ENCODE measurements at regions not wholly inside any gene's neighbourhood (a gene's known extent, or its start where the extent isn't known, plus 50 kb on each side); places are given as distances from the start of the nearest gene placed in this dataset.

DNA sequence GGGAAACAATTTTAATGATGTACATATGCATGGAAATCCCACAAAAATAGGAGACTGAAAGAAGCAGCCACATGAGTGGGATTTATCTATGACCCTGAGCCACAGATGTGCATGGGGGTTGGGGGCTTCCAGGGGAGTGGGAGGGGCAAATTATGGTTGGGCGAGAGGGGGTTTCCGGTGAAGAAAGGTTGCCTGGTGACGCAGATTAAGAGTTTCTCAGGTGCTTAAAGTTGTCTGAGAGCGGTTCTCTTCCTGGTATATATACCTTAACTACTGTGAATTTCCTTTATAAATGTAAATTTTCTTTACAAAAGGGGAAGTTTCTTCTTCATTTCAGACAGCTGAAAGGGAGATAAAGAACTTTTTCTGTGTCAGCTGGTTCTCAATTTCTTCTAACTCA, 273.6 kb upstream of the PITRM1 start:
- no peak overlapping the region for H3K27ac Mint-ChIP-seq
- TF ChIP-seq, protein P1, sequence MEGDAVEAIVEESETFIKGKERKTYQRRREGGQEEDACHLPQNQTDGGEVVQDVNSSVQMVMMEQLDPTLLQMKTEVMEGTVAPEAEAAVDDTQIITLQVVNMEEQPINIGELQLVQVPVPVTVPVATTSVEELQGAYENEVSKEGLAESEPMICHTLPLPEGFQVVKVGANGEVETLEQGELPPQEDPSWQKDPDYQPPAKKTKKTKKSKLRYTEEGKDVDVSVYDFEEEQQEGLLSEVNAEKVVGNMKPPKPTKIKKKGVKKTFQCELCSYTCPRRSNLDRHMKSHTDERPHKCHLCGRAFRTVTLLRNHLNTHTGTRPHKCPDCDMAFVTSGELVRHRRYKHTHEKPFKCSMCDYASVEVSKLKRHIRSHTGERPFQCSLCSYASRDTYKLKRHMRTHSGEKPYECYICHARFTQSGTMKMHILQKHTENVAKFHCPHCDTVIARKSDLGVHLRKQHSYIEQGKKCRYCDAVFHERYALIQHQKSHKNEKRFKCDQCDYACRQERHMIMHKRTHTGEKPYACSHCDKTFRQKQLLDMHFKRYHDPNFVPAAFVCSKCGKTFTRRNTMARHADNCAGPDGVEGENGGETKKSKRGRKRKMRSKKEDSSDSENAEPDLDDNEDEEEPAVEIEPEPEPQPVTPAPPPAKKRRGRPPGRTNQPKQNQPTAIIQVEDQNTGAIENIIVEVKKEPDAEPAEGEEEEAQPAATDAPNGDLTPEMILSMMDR (IDR thresholded peaks at IDR 0.05; ENCODE audit: unreplicated experiment): no peak

DNA sequence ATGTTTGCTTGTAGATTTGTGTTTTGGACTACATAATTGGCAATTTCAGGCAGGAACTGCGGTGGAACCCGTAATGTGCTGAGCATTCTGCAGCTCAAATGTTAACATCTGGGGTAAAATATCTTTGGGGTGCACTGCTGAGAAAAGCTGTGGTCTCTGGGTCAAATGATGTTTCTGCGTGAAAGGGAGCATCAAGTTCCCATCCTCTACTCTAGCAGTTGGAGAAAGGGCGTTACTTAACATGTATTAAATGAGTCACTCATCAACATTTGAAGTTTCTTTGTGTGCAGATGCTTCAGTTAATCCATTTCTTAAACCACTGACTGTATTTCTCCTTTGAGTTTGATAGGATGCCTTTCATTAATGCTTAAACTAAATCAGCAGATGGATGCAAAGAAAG, 273.1 kb upstream of the PITRM1 start:
- Mint-ChIP-seq H3K36me3 (no peaks in the 10 kb centered on the region), H3K27ac (no peak overlapping the region), H3K27me3 (ENCODE audit: low read depth) (no peaks in the 10 kb centered on the region), H3K4me3 (no peak overlapping the region), H3K9me3 (peaks cover 9% of the 10 kb centered on the region), H3K4me1 (no peaks in the 10 kb centered on the region)
- DNase-seq (ENCODE audit: low spot score in 2 of 2, unreplicated experiment in 2 of 2): no peak
- TF ChIP-seq, protein P1 (IDR thresholded peaks at IDR 0.05; ENCODE audit: unreplicated experiment): no peak

More for the DNA sequence above, 273.6 kb upstream of the PITRM1 start:
- H3K27me3 Mint-ChIP-seq (ENCODE audit: low read depth): no peaks in the 10 kb centered on the region
- peaks cover 9% of the 10 kb centered on the region for H3K9me3 Mint-ChIP-seq
- no peak overlapping the region for H3K4me3 Mint-ChIP-seq
- H3K4me1 Mint-ChIP-seq: no peaks in the 10 kb centered on the region
- H3K36me3 Mint-ChIP-seq: no peaks in the 10 kb centered on the region
- DNase-seq (ENCODE audit: low spot score in 2 of 2, unreplicated experiment in 2 of 2): no peak

DNA sequence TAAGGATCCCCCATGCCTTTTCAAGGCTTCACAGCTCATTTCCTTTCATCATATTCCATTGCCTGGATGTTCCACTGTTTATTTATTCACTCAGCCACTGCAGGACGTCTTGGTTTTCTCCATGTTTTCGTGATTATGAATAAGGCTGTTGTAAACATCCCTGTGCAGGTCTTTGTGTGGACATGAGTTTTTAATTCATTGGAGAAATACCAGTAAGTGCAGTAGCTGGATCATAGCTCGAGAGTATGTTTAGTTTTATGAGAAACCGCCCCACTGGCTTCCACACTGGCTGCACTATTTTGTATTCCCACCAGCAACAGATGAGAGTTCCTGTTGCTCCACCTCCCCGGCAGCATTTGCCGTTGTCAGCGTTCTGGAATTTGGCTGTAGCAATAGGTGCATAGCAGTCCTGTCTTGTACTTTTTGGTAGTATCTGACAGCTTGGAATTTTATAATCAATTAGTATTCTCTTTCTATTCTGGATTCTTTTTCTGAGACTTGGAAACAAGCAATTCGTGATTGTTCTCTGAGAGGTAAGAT, 269.9 kb upstream of the PITRM1 start:
- peaks cover 23% of the 10 kb centered on the region for H3K9me3 Mint-ChIP-seq
- DNase-seq (ENCODE audit: low spot score in 2 of 2, unreplicated experiment in 2 of 2): no peak
- no peaks in the 10 kb centered on the region for H3K27me3 Mint-ChIP-seq (ENCODE audit: low read depth)
- no peak overlapping the region for H3K27ac Mint-ChIP-seq
- peaks cover 4% of the 10 kb centered on the region for H3K36me3 Mint-ChIP-seq
- TF ChIP-seq, protein P1 (IDR thresholded peaks at IDR 0.05; ENCODE audit: unreplicated experiment): no peak
- H3K4me1 Mint-ChIP-seq: peaks cover 3% of the 10 kb centered on the region
- H3K4me3 Mint-ChIP-seq: no peak overlapping the region

DNA sequence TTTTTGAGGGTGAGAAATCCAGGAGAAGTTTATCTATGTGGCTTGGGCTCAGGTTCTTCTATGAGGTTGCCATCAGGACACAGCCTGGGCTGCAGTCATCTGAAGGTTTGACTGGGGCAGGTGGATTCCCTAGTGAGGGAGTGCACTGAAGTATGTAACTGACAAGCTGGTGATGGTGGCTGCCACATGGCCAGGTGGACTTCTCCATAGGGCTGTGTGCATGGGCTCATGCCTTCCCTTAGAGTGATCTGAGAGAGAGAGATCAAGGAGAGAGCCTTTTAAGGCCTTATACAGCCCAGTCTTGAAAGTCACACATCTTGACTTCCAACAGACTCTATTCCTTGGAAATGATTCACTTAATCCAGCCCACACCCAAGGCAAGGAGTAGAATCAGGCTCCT, 266.6 kb upstream of the PITRM1 start:
- TF ChIP-seq, protein P1 (IDR thresholded peaks at IDR 0.05; ENCODE audit: unreplicated experiment): no peak
- peaks cover 19% of the 10 kb centered on the region for H3K9me3 Mint-ChIP-seq
- peaks cover 10% of the 10 kb centered on the region for H3K4me1 Mint-ChIP-seq
- H3K27ac Mint-ChIP-seq: no peak overlapping the region
- H3K36me3 Mint-ChIP-seq: peaks cover 4% of the 10 kb centered on the region
- no peak for DNase-seq (ENCODE audit: low spot score in 2 of 2, unreplicated experiment in 2 of 2)
- no peak overlapping the region for H3K4me3 Mint-ChIP-seq
- H3K27me3 Mint-ChIP-seq (ENCODE audit: low read depth): no peaks in the 10 kb centered on the region

DNA sequence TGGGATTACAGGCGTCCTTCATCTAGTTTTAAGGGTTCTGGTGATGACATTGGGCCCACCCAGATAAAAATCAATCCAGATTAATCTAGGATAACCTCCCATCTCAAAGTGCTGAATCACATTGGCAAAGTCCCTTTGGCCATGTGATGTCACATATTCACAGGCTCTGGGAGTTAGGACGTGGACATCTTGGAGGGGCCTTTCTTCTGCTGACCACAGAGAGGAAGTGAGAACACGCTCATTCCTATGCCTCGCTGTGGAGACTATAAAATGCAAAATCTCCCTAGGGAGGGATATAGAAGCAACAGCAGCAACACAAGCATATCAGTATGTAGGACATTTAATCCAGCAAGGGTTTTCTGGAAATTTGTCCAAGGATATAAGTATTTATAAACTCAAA, 266.0 kb upstream of the PITRM1 start:
- Mint-ChIP-seq H3K4me3 (no peak overlapping the region), H3K9me3 (peaks cover 19% of the 10 kb centered on the region), H3K36me3 (peaks cover 4% of the 10 kb centered on the region)

More for the DNA sequence above, 266.0 kb upstream of the PITRM1 start:
- Mint-ChIP-seq H3K4me1 (peaks cover 10% of the 10 kb centered on the region), H3K27ac (no peak overlapping the region), H3K27me3 (ENCODE audit: low read depth) (no peaks in the 10 kb centered on the region)
- TF ChIP-seq, protein P1 (IDR thresholded peaks at IDR 0.05; ENCODE audit: unreplicated experiment): no peak
- no peak for DNase-seq (ENCODE audit: low spot score in 2 of 2, unreplicated experiment in 2 of 2)

All from mesothelial cell of epicardium (in vitro differentiated cells).